ENCODE measurements at regions not wholly inside any gene's neighbourhood (a gene's known extent, or its start where the extent isn't known, plus 50 kb on each side); places are given as distances from the start of the nearest gene placed in this dataset.
"Not testable (repeated sequence)": the region's sequence is repeated elsewhere in the genome, so short reads cannot be mapped to it uniquely, and the experiment has no call there.

GRCh38 chr4:110424144-110424543, 51.8 kb upstream of the ENPEP start:
- no peak for DNase-seq

GRCh38 chr4:110418641-110419040, 57.3 kb upstream of the ENPEP start:
- no peak for DNase-seq

- DNase-seq, result no peak
Observed at GRCh38 chr4:110417136-110417535, 58.8 kb upstream of the ENPEP start.

- no peak for DNase-seq
Observed at GRCh38 chr4:110415478-110415877, 60.5 kb upstream of the ENPEP start.

GRCh38 chr4:110415041-110415440, 60.9 kb upstream of the ENPEP start:
- no peak for DNase-seq

- DNase-seq, result no peak
Observed at GRCh38 chr4:110414561-110414920, 61.4 kb upstream of the ENPEP start.

GRCh38 chr4:110413807-110414560, 62.0 kb upstream of the ENPEP start:
- DNase-seq, result peak; percentile 10

- no peak for DNase-seq
Observed at GRCh38 chr4:110412354-110413065, 63.4 kb upstream of the ENPEP start.

- DNase-seq, result no peak
Observed at GRCh38 chr4:110411574-110412011, 64.4 kb upstream of the ENPEP start.

GRCh38 chr4:110410853-110411573, 64.9 kb upstream of the ENPEP start:
- DNase-seq, result not testable (repeated sequence)

GRCh38 chr4:110400086-110400485, 75.9 kb upstream of the ENPEP start:
- no peak for DNase-seq

GRCh38 chr4:110399046-110399445, 76.9 kb upstream of the ENPEP start:
- DNase-seq, result not testable (repeated sequence)

- DNase-seq, result no peak
Observed at GRCh38 chr4:110396963-110397362, 79.0 kb upstream of the ENPEP start.

- no peak for DNase-seq
Observed at GRCh38 chr4:110395421-110395820, 80.5 kb upstream of the ENPEP start.

GRCh38 chr4:110394871-110395270, 81.1 kb upstream of the ENPEP start:
- DNase-seq, result no peak

GRCh38 chr4:110381784-110382183, 94.2 kb upstream of the ENPEP start:
- no peak for DNase-seq

GRCh38 chr4:110372485-110372884, 103.5 kb upstream of the ENPEP start:
- DNase-seq, result no peak

- DNase-seq, result no peak
Observed at GRCh38 chr4:110371016-110371770, 104.8 kb upstream of the ENPEP start.

GRCh38 chr4:110368409-110368808, 107.5 kb upstream of the ENPEP start:
- no peak for DNase-seq

- no peak for DNase-seq
Observed at GRCh38 chr4:110367156-110367555, 108.8 kb upstream of the ENPEP start.

GRCh38 chr4:110365761-110366160, 110.2 kb upstream of the ENPEP start:
- no peak for DNase-seq

GRCh38 chr4:110364911-110365520, 110.9 kb upstream of the ENPEP start:
- DNase-seq, result no peak

GRCh38 chr4:110361921-110362320, 114.0 kb upstream of the ENPEP start:
- peak; percentile 48 for DNase-seq
